Stimulated activated effector memory CD8-positive, alpha-beta T cell treated with anti-CD3 and anti-CD28 coated beads, Interleukin-12 subunit alpha, Interleukin-12 subunit beta, amount 100 ng/mL, for 72 hours (primary cell): ENCODE measurements at regions not wholly inside any gene's neighbourhood (a gene's known extent, or its start where the extent isn't known, plus 50 kb on each side); places are given as distances from the start of the nearest gene placed in this dataset.
"Not testable (repeated sequence)": the region's sequence is repeated elsewhere in the genome, so short reads cannot be mapped to it uniquely, and the experiment has no call there.

Experiments
- ATAC-seq: fragments of 150-1000 bp; cut with Tn5 transposase; 2 replicates; pipeline ENCODE4 v1.10.0; 2021
- DNase-seq, 2 donors: peaks; one replicate each; pipeline ENCODE4 v3.0.0; 2021 to 2022; ENCODE audit warnings: low spot score in 2 of 2
- H3K27ac Mint-ChIP-seq: one replicate; pipeline ENCODE4 v1.8.0; 2022; ENCODE audit warnings: mild to moderate bottlenecking, mixed read lengths
- H3K36me3 Mint-ChIP-seq: one replicate; pipeline ENCODE4 v1.8.0; 2022; ENCODE audit warnings: mild to moderate bottlenecking, mixed read lengths
- H3K4me1 Mint-ChIP-seq: one replicate; pipeline ENCODE4 v1.8.0; 2022; ENCODE audit warnings: mixed read lengths
- H3K4me3 Mint-ChIP-seq: one replicate; pipeline ENCODE4 v1.8.0; 2022; ENCODE audit warnings: mild to moderate bottlenecking, mixed read lengths
- H3K9me3 Mint-ChIP-seq: one replicate; pipeline ENCODE4 v1.8.0; 2022; ENCODE audit warnings: mixed read lengths

DNA sequence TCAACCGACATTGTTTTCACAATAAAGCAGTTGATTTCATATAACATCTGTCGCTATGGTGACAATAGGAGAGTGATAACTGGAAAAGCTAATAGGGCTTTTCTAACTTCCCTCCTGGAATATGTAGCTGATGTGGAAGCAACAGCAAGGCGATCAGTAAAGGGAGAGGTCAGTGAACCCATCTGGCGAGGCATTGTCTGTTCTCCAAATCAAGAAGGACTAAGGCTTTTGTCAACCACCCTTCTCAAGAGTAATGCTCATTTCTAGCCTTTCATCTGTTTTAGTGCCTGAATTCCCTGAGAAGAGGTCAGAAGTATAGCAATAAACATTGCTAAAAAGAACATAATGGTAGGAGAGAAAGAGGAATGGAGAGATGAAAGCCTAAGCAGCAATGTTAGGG, 201.3 kb downstream of the AKAP7 start:
- no peaks in the 10 kb centered on the region for H3K9me3 Mint-ChIP-seq
- no peak overlapping the region for H3K27ac Mint-ChIP-seq
- H3K4me3 Mint-ChIP-seq: no peak overlapping the region
- no peaks in the 10 kb centered on the region for H3K4me1 Mint-ChIP-seq
- ATAC-seq: no peak
- no peaks in the 10 kb centered on the region for H3K36me3 Mint-ChIP-seq
- no peak for DNase-seq

DNA sequence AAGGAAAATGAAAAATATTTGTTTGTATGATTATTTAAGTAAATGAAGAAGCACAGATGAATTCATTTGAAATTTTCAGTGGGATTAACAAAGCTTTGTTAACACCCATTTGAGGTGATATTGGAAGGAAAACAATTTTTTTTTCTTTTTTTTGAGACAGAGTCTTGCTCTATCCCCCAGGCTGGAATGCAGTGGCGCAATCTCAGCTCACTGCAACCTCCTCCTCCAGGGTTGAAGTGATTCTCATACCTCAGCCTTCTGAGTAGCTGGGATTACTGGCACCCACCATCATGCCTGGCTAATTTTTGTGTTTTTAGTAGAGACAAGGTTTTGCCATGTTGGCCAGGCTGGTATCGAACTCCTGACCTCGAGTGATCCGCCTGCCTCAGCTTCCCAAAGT, 211.6 kb downstream of the AKAP7 start:
- not testable (repeated sequence) for H3K4me3 Mint-ChIP-seq, DNase-seq, H3K4me1 Mint-ChIP-seq, H3K9me3 Mint-ChIP-seq, H3K27ac Mint-ChIP-seq, H3K36me3 Mint-ChIP-seq, ATAC-seq

DNA sequence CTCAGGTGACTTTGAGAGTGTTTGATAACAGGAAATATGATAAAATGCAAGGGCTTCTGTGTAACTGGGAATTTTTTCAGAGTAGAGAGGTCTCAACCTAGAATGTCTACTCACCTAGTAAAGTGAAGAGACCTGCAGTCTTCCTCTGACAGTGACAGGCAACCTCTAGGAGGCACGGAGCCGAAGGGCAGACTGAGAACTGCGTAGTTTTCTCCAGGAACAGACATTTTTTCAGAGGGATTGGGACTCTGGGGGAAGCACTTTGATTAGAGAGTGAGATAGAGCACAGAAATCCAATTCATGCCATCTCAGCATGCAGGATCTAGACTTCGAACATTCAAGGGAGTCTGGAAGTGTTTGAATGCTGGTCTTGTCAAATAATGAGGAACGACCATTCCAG, 213.3 kb downstream of the AKAP7 start:
- H3K27ac Mint-ChIP-seq: no peak overlapping the region
- H3K4me3 Mint-ChIP-seq: no peak overlapping the region
- no peaks in the 10 kb centered on the region for H3K4me1 Mint-ChIP-seq
- ATAC-seq: no peak
- DNase-seq: no peak
- no peaks in the 10 kb centered on the region for H3K9me3 Mint-ChIP-seq
- H3K36me3 Mint-ChIP-seq: no peaks in the 10 kb centered on the region

DNA sequence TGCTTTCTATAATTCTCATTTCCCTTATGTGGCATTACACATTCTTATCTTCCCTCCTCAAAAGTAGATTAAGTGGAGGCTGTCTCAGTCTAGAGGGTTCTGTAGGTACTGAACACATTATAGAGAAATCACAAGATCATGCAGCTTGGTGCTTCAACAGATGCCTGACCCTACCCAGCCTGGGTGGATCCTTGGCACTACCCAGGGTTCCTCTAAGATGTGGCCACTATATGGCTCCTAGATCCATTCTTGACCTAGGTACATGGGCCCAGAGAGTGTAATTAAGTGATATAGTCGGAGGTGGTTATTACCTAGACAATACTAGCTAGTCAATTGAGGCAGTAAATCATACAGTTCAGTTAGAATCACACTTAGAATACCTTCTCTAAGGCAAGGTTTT, 213.9 kb downstream of the AKAP7 start:
- no peak for ATAC-seq
- Mint-ChIP-seq H3K4me1 (no peaks in the 10 kb centered on the region), H3K36me3 (no peaks in the 10 kb centered on the region), H3K27ac (no peak overlapping the region), H3K4me3 (no peak overlapping the region), H3K9me3 (no peaks in the 10 kb centered on the region)
- DNase-seq: no peak

DNA sequence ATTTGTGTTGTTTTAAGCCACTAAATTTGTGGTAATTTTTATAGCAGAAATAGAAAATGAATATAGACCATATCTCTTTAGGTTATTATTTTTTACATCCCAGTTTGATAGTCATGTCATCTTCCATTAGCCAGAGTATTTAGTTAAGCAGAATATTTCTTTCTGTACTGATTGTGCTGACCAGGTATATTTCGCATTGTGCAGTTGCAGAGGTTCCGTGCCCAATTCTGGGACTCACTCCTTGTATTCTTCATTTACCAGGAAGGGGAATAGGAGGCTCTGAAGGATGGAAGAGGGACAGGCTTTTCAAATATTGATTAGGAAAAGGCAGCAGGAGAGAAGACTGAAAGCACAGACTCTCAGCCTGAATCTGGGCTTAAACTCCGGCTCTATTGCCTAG, 217.8 kb downstream of the AKAP7 start:
- Mint-ChIP-seq H3K4me3 (no peak overlapping the region), H3K4me1 (no peaks in the 10 kb centered on the region), H3K27ac (no peak overlapping the region), H3K9me3 (no peaks in the 10 kb centered on the region), H3K36me3 (no peaks in the 10 kb centered on the region)
- DNase-seq (no peak), ATAC-seq (no peak)

DNA sequence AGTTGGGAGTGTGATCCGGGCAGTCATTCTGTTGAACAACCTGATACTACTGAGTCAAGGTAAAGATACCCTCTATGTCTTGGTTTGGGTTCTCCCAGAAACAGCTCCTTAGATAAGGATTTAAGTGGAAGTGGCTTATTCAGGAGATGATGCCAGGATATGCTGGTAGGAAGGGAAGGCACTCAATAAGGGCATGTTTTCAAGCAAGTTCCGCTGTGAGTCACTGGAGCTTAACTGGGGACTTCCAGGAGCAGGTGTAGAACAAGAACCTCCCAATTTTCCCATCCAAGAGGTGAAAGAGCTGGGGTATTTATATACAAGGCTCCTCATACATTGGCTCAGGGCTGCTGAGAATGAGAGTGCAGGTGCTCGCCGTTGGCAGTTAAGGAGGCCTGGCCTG, 218.6 kb downstream of the AKAP7 start:
- H3K4me1 Mint-ChIP-seq: no peaks in the 10 kb centered on the region
- H3K9me3 Mint-ChIP-seq: no peaks in the 10 kb centered on the region
- H3K4me3 Mint-ChIP-seq: no peak overlapping the region
- DNase-seq (no peak), ATAC-seq (no peak)
- no peaks in the 10 kb centered on the region for H3K36me3 Mint-ChIP-seq
- H3K27ac Mint-ChIP-seq: no peak overlapping the region

DNA sequence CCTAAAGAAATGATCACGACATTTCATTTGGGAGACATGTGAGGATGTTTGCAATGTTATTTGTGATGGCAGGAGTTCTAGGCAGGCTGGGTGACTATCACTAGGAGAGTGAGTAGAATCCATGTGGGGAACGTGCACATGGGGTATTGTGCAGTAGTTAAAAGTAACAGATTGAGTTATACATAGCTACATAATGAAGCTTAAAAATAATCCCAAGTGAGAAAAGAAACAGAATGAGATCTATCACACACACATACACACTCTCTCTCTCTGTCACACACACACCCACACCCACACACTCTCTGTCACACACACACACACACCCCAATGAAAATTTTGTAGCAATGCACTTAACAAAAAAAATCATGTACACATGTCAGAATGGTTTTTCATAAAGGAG, 218.7 kb upstream of the ARG1 start:
- Mint-ChIP-seq H3K4me3 (no peak overlapping the region), H3K4me1 (no peaks in the 10 kb centered on the region), H3K9me3 (no peaks in the 10 kb centered on the region), H3K36me3 (no peaks in the 10 kb centered on the region), H3K27ac (no peak overlapping the region)
- ATAC-seq (no peak), DNase-seq (no peak)

DNA sequence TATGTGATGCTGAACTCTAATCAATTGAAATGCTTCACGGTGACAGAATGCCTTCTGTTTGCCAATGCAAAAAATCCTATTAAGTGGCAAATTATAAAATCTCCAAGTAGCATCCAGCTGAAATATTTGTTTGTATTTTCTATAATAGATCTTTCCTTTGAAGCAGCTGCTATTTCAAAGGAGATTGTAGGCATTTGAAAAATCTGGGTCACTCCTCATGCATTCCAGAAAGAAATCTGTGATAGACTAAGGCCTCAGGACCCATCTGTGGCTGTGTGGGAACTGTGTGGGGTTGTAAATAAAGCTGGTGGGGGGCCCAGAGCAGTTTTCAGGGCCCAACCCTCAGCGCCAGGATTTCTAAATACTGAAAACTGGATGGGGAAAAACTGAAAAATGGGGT, 216.9 kb upstream of the ARG1 start:
- Mint-ChIP-seq H3K9me3 (no peaks in the 10 kb centered on the region), H3K27ac (no peak overlapping the region), H3K4me3 (no peak overlapping the region), H3K4me1 (no peaks in the 10 kb centered on the region), H3K36me3 (no peaks in the 10 kb centered on the region)
- ATAC-seq (no peak), DNase-seq (no peak)

DNA sequence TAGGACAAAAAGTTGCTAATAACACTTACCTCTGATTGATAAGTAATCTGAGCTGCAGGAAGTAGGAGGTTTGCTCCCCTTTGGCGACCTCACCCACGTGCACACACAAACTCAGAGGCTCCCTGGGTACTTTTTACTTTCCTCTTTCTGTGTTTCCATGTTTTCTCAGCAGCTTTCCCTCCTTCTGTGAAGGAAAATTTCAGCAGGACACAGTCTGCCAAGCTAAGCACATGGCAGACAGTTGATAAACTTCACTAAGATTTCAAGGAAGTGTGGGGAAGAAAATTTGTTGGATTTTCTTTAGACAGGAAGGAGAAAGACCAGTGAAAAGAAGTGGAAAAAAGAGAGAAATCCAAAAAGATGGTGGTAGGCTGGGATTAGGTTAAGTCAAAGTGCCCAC, 215.5 kb upstream of the ARG1 start:
- Mint-ChIP-seq H3K36me3 (no peaks in the 10 kb centered on the region), H3K9me3 (no peaks in the 10 kb centered on the region), H3K4me3 (no peak overlapping the region), H3K27ac (no peak overlapping the region), H3K4me1 (no peaks in the 10 kb centered on the region)
- no peak for ATAC-seq
- DNase-seq: no peak

DNA sequence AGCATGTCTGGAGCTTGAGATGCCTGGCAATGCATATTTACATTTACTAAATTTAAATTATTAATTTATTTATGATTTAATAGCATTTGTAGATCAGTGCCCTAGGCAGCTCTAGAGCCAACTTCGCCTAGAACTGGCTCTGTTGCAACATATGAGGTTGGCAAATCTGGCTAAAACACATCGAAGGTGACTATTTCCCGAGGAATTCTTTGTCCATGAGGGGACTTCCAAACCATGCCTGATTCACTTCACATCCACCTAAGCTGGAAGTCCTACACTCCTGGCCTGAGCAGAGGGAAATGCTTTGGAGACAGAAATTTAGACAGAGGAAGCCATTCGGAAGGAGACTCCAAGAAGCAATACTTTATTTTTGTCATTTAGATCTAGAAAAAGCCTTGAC, 211.0 kb upstream of the ARG1 start:
- no peaks in the 10 kb centered on the region for H3K4me1 Mint-ChIP-seq
- DNase-seq (no peak), ATAC-seq (no peak)
- no peak overlapping the region for H3K27ac Mint-ChIP-seq
- no peaks in the 10 kb centered on the region for H3K36me3 Mint-ChIP-seq
- H3K9me3 Mint-ChIP-seq: no peaks in the 10 kb centered on the region
- no peak overlapping the region for H3K4me3 Mint-ChIP-seq

DNA sequence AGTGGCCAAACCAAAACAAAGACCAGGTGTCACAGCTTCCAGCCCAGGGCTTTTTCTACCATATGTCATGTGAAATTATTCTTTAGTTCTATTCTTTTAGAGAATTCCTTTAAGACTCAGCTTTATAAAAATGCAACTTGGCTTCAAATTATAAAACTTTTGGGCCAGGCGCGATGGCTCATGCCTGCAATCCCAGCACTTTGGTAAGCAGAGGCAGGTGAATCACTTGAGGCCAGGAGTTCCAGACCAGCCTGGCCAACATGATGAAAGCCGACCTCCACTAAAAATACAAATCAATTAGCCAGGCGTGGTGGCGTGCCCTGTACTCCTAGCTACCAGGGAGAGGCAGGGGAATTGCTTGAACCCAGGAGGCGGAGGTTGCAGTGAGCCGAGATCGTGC, 210.3 kb upstream of the ARG1 start:
- Mint-ChIP-seq H3K36me3 (no peaks in the 10 kb centered on the region), H3K4me3 (no peak overlapping the region), H3K4me1 (no peaks in the 10 kb centered on the region), H3K9me3 (no peaks in the 10 kb centered on the region), H3K27ac (no peak overlapping the region)
- DNase-seq: no peak
- ATAC-seq: no peak

DNA sequence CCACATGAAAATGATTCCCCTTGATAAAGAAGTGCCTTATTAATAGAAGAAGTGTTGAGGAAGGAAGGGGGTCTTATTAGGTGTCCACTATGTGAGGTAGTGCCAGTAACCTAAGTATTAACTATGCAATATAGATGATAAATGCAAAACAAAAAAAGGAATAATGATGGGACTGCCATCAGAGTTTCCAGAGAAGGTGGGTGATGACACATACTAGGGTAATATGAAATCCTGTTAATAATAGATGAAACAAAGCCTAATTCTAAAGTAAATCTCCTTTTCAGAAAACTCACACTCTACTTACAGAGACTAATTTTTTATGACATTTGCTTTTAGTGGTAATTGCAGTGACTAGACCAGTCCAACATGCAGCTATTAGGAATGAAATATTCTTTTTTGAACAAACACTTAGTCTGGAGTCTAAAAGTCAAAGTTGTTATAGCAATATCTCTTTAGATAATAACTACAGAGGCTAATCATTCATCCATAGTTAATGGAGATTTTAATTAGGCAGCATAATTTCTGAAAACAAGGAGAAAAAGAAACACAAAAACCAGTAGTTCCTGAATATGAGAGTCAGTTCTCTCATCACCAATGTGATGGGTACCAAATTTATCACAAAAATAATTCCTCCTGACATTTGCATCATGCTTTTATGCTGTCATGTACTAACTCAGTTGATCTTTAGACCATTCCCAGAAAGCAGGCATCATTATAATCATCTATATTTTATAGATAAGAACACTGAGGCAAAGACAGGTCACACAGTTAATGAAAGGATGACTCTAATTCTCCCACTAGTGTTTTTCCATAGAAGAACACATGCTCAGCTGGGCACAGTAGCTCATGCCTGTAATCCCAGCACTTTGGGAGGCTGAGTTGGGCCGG, 208.8 kb upstream of the ARG1 start:
- Mint-ChIP-seq H3K36me3 (no peaks in the 10 kb centered on the region), H3K4me3 (no peak overlapping the region), H3K9me3 (no peaks in the 10 kb centered on the region), H3K4me1 (no peaks in the 10 kb centered on the region), H3K27ac (no peak overlapping the region)
- no peak for ATAC-seq
- no peak for DNase-seq

DNA sequence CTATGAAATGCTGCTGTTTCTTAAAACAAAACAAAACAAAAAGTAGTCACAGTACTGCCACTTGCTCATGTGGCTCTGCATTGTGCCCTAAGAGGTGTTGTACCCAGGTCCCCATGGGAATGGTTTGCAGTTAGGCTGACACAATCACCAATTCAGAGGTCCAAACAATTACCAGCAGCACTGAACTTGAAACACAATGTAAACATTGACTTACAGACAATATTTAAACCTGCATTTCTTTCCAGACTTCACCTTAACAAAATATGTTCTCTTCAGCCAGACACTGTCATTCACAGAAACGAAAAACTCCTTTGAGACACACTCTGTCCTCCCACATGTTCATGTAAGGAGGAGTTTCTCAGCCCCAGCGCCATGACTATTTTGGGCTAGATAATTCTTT, 206.8 kb upstream of the ARG1 start:
- no peak overlapping the region for H3K4me3 Mint-ChIP-seq
- H3K9me3 Mint-ChIP-seq: no peaks in the 10 kb centered on the region
- H3K36me3 Mint-ChIP-seq: no peaks in the 10 kb centered on the region
- DNase-seq (no peak), ATAC-seq (no peak)
- H3K4me1 Mint-ChIP-seq: no peaks in the 10 kb centered on the region
- H3K27ac Mint-ChIP-seq: no peak overlapping the region

DNA sequence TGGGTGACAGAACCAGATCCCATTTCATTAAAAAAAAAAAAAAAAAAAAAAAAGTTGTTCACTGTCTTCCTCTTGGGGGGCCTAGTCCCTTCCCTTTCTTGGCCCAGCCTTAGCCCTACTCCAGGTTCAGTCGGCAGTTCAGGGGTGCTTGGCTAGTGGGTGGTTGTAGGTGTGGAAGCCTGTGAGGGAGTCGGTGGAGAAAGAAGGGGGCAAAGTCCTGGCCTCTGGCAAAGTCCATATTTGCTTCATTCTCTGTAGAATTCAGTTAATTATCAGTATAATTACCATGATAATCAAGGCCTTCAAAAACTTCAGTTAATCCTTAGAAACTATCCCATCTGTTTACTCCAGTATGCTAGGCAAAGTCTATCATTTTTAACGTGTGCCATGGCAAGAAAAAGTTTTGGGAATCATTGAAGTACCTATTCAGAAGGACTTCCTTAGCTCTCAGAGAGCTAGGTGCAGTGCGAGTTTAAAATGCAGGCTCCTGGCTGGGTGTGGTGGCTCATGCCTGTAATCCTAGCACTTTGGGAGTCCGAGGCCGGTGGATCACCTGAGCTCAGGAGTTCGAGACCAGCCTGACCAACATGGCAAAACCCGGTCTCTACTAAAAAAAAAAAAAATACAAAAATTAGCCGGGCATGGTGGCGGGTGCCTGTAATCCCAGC, 205.7 kb upstream of the ARG1 start:
- H3K9me3 Mint-ChIP-seq: no peaks in the 10 kb centered on the region
- ATAC-seq: no peak
- no peak overlapping the region for H3K27ac Mint-ChIP-seq
- no peak overlapping the region for H3K4me3 Mint-ChIP-seq
- H3K36me3 Mint-ChIP-seq: no peaks in the 10 kb centered on the region
- H3K4me1 Mint-ChIP-seq: no peaks in the 10 kb centered on the region
- no peak for DNase-seq

DNA sequence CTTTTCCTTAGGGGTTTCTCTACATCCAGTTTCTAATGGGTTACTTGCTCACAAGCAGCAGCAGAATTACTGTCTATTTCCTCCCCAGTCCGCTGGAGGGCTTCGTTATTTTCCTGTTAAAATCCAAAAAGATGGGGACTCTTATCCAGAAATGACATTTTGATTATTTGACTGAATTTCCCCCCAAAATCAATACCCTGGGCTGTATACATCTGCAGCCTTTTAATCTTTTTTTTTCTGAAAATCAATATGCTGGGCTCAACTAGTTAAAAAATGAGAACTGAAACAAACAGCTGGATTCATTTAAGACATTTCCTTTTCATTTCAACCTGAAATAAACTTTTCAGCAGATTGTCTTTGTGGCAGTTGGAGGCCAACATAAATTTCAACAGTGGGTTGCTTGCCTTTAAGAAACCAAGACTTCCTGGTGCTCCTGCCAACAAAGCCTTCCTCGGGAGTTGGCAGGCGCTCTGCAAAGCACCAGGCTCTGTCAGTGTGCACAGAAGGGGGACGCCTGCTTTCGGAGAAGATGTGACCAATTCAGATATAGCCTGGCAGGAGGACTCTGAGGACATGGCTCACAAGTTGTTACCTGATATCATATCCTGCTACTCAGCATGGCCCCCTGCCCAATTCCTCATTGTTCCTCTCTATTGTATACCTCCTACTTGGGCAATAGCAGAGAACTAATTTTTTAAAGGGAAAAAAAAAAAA, 204.7 kb upstream of the ARG1 start:
- no peaks in the 10 kb centered on the region for H3K36me3 Mint-ChIP-seq
- H3K27ac Mint-ChIP-seq: no peak overlapping the region
- H3K9me3 Mint-ChIP-seq: no peaks in the 10 kb centered on the region
- no peak for ATAC-seq
- no peak overlapping the region for H3K4me3 Mint-ChIP-seq
- no peaks in the 10 kb centered on the region for H3K4me1 Mint-ChIP-seq
- DNase-seq: no peak

DNA sequence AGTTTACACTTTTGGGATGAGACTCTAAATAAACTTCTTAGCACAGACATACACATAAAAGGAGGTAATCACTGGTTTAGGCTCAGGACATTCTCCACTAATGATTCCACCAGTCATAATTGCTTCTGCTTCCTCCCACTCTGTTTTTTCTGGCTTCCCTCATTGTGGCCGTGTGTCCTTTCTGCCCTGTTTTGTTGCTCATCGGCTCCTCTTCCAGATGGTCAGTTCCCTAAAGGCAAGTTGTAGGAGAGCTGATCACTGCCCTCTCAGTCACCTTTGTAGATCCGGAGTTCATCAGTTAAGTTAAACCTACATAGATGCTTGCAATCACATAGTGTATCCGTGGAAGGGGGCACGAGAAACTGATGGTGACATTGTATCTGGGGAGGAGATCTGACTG, 200.5 kb upstream of the ARG1 start:
- Mint-ChIP-seq H3K4me1 (no peaks in the 10 kb centered on the region), H3K27ac (no peak overlapping the region), H3K9me3 (no peaks in the 10 kb centered on the region), H3K36me3 (no peaks in the 10 kb centered on the region), H3K4me3 (no peak overlapping the region)
- ATAC-seq (no peak), DNase-seq (no peak)
